ENCODE measurements at regions not wholly inside any gene's neighbourhood (a gene's known extent, or its start where the extent isn't known, plus 50 kb on each side); places are given as distances from the start of the nearest gene placed in this dataset.

DNA sequence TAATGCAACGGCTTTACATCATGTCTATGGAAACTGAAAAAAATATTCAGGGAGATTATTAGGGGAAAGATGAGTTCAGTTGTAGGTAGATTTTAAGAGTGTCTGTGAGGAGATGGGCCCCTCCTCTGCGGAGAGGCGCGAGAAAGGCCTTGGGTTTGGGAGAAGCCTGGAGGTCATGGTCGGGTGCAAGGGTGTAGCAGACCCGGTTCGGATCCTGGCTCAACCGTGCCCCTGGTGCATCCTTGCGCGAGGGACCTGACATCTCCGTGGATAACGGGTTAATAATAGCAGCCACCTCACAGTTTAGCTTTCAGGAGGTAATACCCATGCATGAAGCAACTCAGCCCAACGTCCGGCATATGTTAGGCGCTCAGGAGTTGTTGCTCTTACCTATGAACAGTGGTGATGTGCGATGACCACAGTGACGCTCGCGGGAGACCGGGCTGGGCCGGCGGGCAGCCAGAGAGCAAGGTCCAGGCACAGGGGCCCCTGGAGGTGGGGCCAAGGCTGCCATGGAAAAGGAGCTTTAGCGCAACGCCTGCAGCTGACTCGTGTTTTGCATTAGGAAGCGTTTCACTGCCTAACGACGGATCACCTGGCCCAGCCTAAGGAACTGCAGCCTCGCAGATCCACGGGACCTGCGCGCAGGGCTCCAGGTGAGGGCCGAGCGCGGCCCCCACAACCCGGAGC is 146.4 kb upstream of the ARID1B start:
- peaks cover 7% of the 10 kb centered on the region for H3K27me3 Mint-ChIP-seq (ENCODE audit: unreplicated experiment)
- no peak overlapping the region for H3K27ac Mint-ChIP-seq (ENCODE audit: unreplicated experiment)
- no peak overlapping the region for H3K4me3 Mint-ChIP-seq (ENCODE audit: unreplicated experiment)
- peaks cover 6% of the 10 kb centered on the region for H3K4me1 Mint-ChIP-seq (ENCODE audit: unreplicated experiment)
- no peak for DNase-seq (ENCODE audit: low spot score)
- no peaks in the 10 kb centered on the region for H3K9me3 Mint-ChIP-seq (ENCODE audit: unreplicated experiment)
- no peaks in the 10 kb centered on the region for H3K36me3 Mint-ChIP-seq (ENCODE audit: low read depth, unreplicated experiment)
- TF ChIP-seq CTCF (IDR thresholded peaks at IDR 0.05; ENCODE audit: unreplicated experiment): no peak

DNA sequence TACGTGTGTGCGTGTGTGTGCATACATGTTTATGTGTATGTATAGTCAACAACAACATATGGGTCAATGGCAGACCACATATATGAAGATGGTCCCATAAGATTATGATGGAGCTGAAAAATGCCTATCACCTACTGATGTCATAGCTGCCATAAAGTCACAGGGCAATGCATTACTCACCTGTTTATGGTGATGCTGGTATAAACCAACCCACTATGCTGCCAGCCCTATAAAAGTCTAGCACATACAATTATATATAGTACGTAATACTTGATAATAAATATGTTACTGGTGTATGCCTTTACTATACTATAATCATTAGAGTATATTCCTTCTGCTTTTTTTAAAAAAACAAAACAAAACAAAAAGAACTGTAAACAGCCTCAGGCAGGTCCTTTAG is 148.4 kb upstream of the ARID1B start:
- no peaks in the 10 kb centered on the region for H3K36me3 Mint-ChIP-seq (ENCODE audit: low read depth, unreplicated experiment)
- no peaks in the 10 kb centered on the region for H3K9me3 Mint-ChIP-seq (ENCODE audit: unreplicated experiment)

GRCh38 chr6:156627524-156627923 is 149.7 kb upstream of the ARID1B start:
- no peak overlapping the region for H3K4me3 Mint-ChIP-seq (ENCODE audit: unreplicated experiment)
- no peaks in the 10 kb centered on the region for H3K9me3 Mint-ChIP-seq (ENCODE audit: unreplicated experiment)
- no peaks in the 10 kb centered on the region for H3K36me3 Mint-ChIP-seq (ENCODE audit: low read depth, unreplicated experiment)
- no peaks in the 10 kb centered on the region for H3K4me1 Mint-ChIP-seq (ENCODE audit: unreplicated experiment)
- no peak overlapping the region for H3K27ac Mint-ChIP-seq (ENCODE audit: unreplicated experiment)
- DNase-seq (ENCODE audit: low spot score): no peak
- TF ChIP-seq CTCF (IDR thresholded peaks at IDR 0.05; ENCODE audit: unreplicated experiment): no peak
- H3K27me3 Mint-ChIP-seq (ENCODE audit: unreplicated experiment): no peaks in the 10 kb centered on the region

More for the DNA sequence above, 148.4 kb upstream of the ARID1B start:
- TF ChIP-seq CTCF (IDR thresholded peaks at IDR 0.05; ENCODE audit: unreplicated experiment): no peak
- Mint-ChIP-seq H3K27ac (ENCODE audit: unreplicated experiment) (no peak overlapping the region), H3K4me1 (ENCODE audit: unreplicated experiment) (peaks cover under 1% of the 10 kb centered on the region), H3K27me3 (ENCODE audit: unreplicated experiment) (peaks cover 4% of the 10 kb centered on the region), H3K4me3 (ENCODE audit: unreplicated experiment) (no peak overlapping the region)
- no peak for DNase-seq (ENCODE audit: low spot score)

GRCh38 chr6:156622185-156622584 is 155.0 kb upstream of the ARID1B start:
- DNase-seq (ENCODE audit: low spot score): no peak
- TF ChIP-seq CTCF (IDR thresholded peaks at IDR 0.05; ENCODE audit: unreplicated experiment): no peak
- Mint-ChIP-seq H3K27ac (ENCODE audit: unreplicated experiment) (no peak overlapping the region), H3K27me3 (ENCODE audit: unreplicated experiment) (peaks cover 1% of the 10 kb centered on the region), H3K4me3 (ENCODE audit: unreplicated experiment) (no peak overlapping the region), H3K9me3 (ENCODE audit: unreplicated experiment) (no peaks in the 10 kb centered on the region), H3K4me1 (ENCODE audit: unreplicated experiment) (no peaks in the 10 kb centered on the region), H3K36me3 (ENCODE audit: low read depth, unreplicated experiment) (no peaks in the 10 kb centered on the region)

GRCh38 chr6:156620331-156620730 is 156.8 kb upstream of the ARID1B start:
- Mint-ChIP-seq H3K27me3 (ENCODE audit: unreplicated experiment) (peaks cover 2% of the 10 kb centered on the region), H3K4me3 (ENCODE audit: unreplicated experiment) (no peak overlapping the region), H3K36me3 (ENCODE audit: low read depth, unreplicated experiment) (no peaks in the 10 kb centered on the region), H3K4me1 (ENCODE audit: unreplicated experiment) (peaks cover 4% of the 10 kb centered on the region), H3K27ac (ENCODE audit: unreplicated experiment) (no peak overlapping the region), H3K9me3 (ENCODE audit: unreplicated experiment) (no peaks in the 10 kb centered on the region)
- no peak for TF ChIP-seq CTCF (IDR thresholded peaks at IDR 0.05; ENCODE audit: unreplicated experiment)
- DNase-seq (ENCODE audit: low spot score): no peak

Data from endothelial cell (in vitro differentiated cells).